Endothelial cell of umbilical vein (primary cell): ENCODE measurements at regions not wholly inside any gene's neighbourhood (a gene's known extent, or its start where the extent isn't known, plus 50 kb on each side); places are given as distances from the start of the nearest gene placed in this dataset.
"Not testable (repeated sequence)": the region's sequence is repeated elsewhere in the genome, so short reads cannot be mapped to it uniquely, and the experiment has no call there.

Experiments used
- BruUV-seq: library from RNA; stranded (reverse); fragments of 400-500 nt; replicated peaks from 2 replicates; lab custom pipeline; 2021; lab: Mats Ljungman, UMichigan
- CTCF ChIA-PET: fragments of 300-600, 350-600 bp; sonication (Branson Sonifier 250); formaldehyde crosslinking; loops from one replicate; lab custom pipeline; 2021; ENCODE audit warnings: antibody characterized with exemption, inconsistent platforms; lab: Charles Lee
- POLR2A ChIA-PET: fragments of 300-600, 350-600 bp; sonication (Branson Sonifier 250); formaldehyde crosslinking; loops from one replicate; lab custom pipeline; 2021; ENCODE audit warnings: antibody characterized with exemption, inconsistent platforms; lab: Charles Lee
- DNase-seq: peaks from one replicate; pipeline ENCODE4 v3.0.0-alpha.2; 2011; ENCODE audit warnings: low read depth, low spot score
- FAIRE-seq: peaks from 2 replicates; lab custom pipeline; 2011; peaks lifted over from hg19 to GRCh38; lab: Jason Lieb, UNC
- H2AFZ ChIP-seq: 2 replicates; pipeline ENCODE4 v1.6.0; 2012; ENCODE audit warnings: low read depth, low read length, control low read depth, inconsistent platforms
- H3K27ac ChIP-seq: 2 replicates; pipeline ENCODE4 v1.5.1; 2011; ENCODE audit warnings: low read depth, mild to moderate bottlenecking, control low read depth, low read length, moderate library complexity; ENCODE audit not compliant: insufficient read depth
- H3K27me3 ChIP-seq, 2 experiments: 2 replicates each; pipeline versions ENCODE4 v1.6.0 to v1.6.1; 2011; ENCODE audit warnings: low read length in 2 of 2, mixed read lengths in 1 of 2; ENCODE audit not compliant: control insufficient read depth in 2 of 2, insufficient read depth in 2 of 2
- H3K36me3 ChIP-seq, 2 experiments: 2 replicates in 1 of 2; 3 replicates in 1 of 2; pipeline ENCODE4 v1.5.1; 2011; ENCODE audit warnings: low read length in 2 of 2, mild to moderate bottlenecking in 1 of 2, moderate library complexity in 1 of 2; ENCODE audit not compliant: control insufficient read depth in 2 of 2, insufficient read depth in 2 of 2; ENCODE audit errors: extremely low read depth in 1 of 2
- H3K4me1 ChIP-seq: 3 replicates; pipeline ENCODE4 v1.5.1; 2011; ENCODE audit warnings: mild to moderate bottlenecking, low read length; ENCODE audit not compliant: control insufficient read depth, insufficient read depth; ENCODE audit errors: extremely low read depth
- H3K4me2 ChIP-seq: 2 replicates; pipeline ENCODE4 v1.6.1; 2011; ENCODE audit warnings: low read length, control low read depth, mixed read lengths; ENCODE audit not compliant: insufficient read depth
- H3K4me3 ChIP-seq, 3 experiments: fragments of 200-600 bp in 1 of 3; sonication (generic), shearing (Covaris generic) in 1 of 3; replicated peaks in 1 of 3; 2 replicates each; pipeline ENCODE4 v1.5.1; 2011 to 2016; ENCODE audit warnings: control low read depth in 3 of 3, low read length in 3 of 3, mild to moderate bottlenecking in 2 of 3, inconsistent platforms in 1 of 3, low read depth in 1 of 3, moderate library complexity in 1 of 3; ENCODE audit not compliant: insufficient read depth in 1 of 3
- H3K79me2 ChIP-seq: 2 replicates; pipeline ENCODE4 v1.6.0; 2012; ENCODE audit warnings: low read length, inconsistent platforms; ENCODE audit not compliant: control insufficient read depth, insufficient read depth
- H3K9ac ChIP-seq: replicated peaks from 2 replicates; pipeline ENCODE3; 2011; ENCODE audit warnings: low read length, control low read depth; ENCODE audit not compliant: insufficient read depth; ENCODE audit errors: extremely low read depth
- H3K9me1 ChIP-seq: replicated peaks from 3 replicates; pipeline ENCODE4 v1.6.0; 2011; ENCODE audit warnings: mild to moderate bottlenecking, low read length; ENCODE audit not compliant: control insufficient read depth, insufficient read depth; ENCODE audit errors: extremely low read depth
- H3K9me3 ChIP-seq: replicated peaks from 2 replicates; pipeline ENCODE4 v1.5.1; 2012; ENCODE audit warnings: low read length, inconsistent platforms; ENCODE audit not compliant: control insufficient read depth, insufficient read depth
- H4K20me1 ChIP-seq: replicated peaks from 2 replicates; pipeline ENCODE3; 2011; ENCODE audit warnings: mild to moderate bottlenecking, low read length; ENCODE audit not compliant: control insufficient read depth, insufficient read depth; ENCODE audit errors: extremely low read depth
- EZH2 ChIP-seq: IDR thresholded peaks from 2 replicates; pipeline ENCODE4 v1.6.1; 2012; ENCODE audit warnings: borderline replicate concordance, low read depth, mild to moderate bottlenecking, moderate library complexity, low read length, inconsistent platforms; ENCODE audit not compliant: severe bottlenecking
- FOS ChIP-seq: IDR thresholded peaks from 2 replicates; pipeline ENCODE4 v1.6.1; 2011; ENCODE audit warnings: mild to moderate bottlenecking, low read length, moderate library complexity, borderline replicate concordance; ENCODE audit not compliant: insufficient read depth
- GATA2 ChIP-seq: IDR thresholded peaks from 2 replicates; pipeline ENCODE4 v1.7.0; 2011; ENCODE audit warnings: low read depth, mild to moderate bottlenecking, moderate library complexity, mixed read lengths, low read length; ENCODE audit not compliant: insufficient read length, insufficient read depth
- JUN ChIP-seq: IDR thresholded peaks from 2 replicates; pipeline ENCODE4 v1.6.1; 2011; ENCODE audit warnings: borderline replicate concordance, low read depth; ENCODE audit not compliant: insufficient read length, insufficient read depth
- MYC ChIP-seq: IDR thresholded peaks from one replicate; pipeline ENCODE4 v1.6.1; 2011; ENCODE audit warnings: mild to moderate bottlenecking, low read depth, low read length
- POLR2A ChIP-seq: IDR thresholded peaks from 2 replicates; pipeline ENCODE4 v1.6.1; 2012; ENCODE audit warnings: low read depth, mild to moderate bottlenecking, control low read depth, low read length
- POLR2AphosphoS5 ChIP-seq: IDR thresholded peaks from 2 replicates; pipeline ENCODE4 v1.6.1; 2012; ENCODE audit warnings: low read depth, mild to moderate bottlenecking, control low read depth, low read length, moderate library complexity; ENCODE audit not compliant: insufficient read depth
- dilution Hi-C: fragments of 300-500 bp; cut with MboI; formaldehyde crosslinking; loops from one replicate; pipeline ENCODE4 v1.15.0; 2019; ENCODE audit warnings: low sequenced_read_pairs; ENCODE audit not compliant: extremely low pct_ligation_motif_present
- intact Hi-C: fragments of 100-400 bp; cut with micrococcal nuclease; formaldehyde crosslinking; loops from one replicate; pipeline ENCODE4 v1.10.0; 2022
- TF ChIP-seq, protein P1 (sequence below), 2 donors: IDR thresholded peaks; 1 replicate in 1 of 2; 2 replicates in 1 of 2; pipeline ENCODE4 v1.5.1; 2011; ENCODE audit warnings: low read length in 2 of 2, mild to moderate bottlenecking in 2 of 2, moderate library complexity in 2 of 2, control low read depth in 1 of 2, inconsistent platforms in 1 of 2, low read depth in 1 of 2; ENCODE audit not compliant: insufficient read depth in 1 of 2; ENCODE audit errors: extremely low read depth in 1 of 2
- TF ChIP-seq, protein P2 (sequence below): IDR thresholded peaks from 2 replicates; pipeline ENCODE4 v1.6.1; 2011; ENCODE audit not compliant: insufficient read depth, insufficient read length

DNA sequence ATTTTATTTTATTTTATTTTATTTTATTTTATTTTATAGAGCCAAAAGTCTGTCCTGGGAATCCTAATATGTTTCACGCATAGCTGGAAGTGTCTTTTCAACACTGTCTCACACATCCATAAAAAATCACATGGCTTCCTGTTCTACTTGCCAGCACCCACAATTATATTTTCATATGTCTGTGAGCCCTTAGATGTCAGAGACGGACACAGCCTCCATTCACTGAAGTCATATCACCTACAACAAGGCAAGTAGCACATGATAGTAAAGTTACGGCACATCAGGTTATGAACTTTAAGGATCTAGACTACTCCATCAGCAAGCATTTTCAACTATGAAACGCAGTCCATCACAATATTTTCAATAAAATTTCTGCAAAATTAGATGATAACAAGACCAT, 168.4 kb downstream of the ZIC4 start:
- Histone ChIP-seq H3K4me1 (no peaks in the 10 kb centered on the region), H3K27ac (no peak overlapping the region), H4K20me1 (no peaks in the 10 kb centered on the region), H3K4me3 (no peak overlapping the region), H3K36me3 (no peaks in the 10 kb centered on the region), H3K9me1 (no peaks in the 10 kb centered on the region), H3K27me3 (peaks cover 0 to 6% of the 10 kb centered on the region in 2 experiments), H3K4me2 (no peak overlapping the region), H3K9ac (no peak overlapping the region), H2AFZ (no peak overlapping the region), H3K79me2 (no peaks in the 10 kb centered on the region), H3K9me3 (no peaks in the 10 kb centered on the region)
- ChIA-PET CTCF (interaction anchor here (1.0 kb wide), 1 partner anchor 19 kb away, joined by 3 read pairs; no protein-coding TSS in a partner anchor), POLR2A (no interaction called here)
- dilution Hi-C loops: no loop called here
- TF ChIP-seq POLR2AphosphoS5: no peak
- no peak for TF ChIP-seq JUN
- TF ChIP-seq EZH2: no peak
- TF ChIP-seq MYC: no peak
- TF ChIP-seq GATA2: no peak
- TF ChIP-seq POLR2A: no peak
- TF ChIP-seq, protein P1, sequence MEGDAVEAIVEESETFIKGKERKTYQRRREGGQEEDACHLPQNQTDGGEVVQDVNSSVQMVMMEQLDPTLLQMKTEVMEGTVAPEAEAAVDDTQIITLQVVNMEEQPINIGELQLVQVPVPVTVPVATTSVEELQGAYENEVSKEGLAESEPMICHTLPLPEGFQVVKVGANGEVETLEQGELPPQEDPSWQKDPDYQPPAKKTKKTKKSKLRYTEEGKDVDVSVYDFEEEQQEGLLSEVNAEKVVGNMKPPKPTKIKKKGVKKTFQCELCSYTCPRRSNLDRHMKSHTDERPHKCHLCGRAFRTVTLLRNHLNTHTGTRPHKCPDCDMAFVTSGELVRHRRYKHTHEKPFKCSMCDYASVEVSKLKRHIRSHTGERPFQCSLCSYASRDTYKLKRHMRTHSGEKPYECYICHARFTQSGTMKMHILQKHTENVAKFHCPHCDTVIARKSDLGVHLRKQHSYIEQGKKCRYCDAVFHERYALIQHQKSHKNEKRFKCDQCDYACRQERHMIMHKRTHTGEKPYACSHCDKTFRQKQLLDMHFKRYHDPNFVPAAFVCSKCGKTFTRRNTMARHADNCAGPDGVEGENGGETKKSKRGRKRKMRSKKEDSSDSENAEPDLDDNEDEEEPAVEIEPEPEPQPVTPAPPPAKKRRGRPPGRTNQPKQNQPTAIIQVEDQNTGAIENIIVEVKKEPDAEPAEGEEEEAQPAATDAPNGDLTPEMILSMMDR (IDR thresholded peaks at IDR 0.05; ENCODE audit: extremely low read depth in 1 of 2, insufficient read depth in 1 of 2, low read depth in 1 of 2, low read length in 2 of 2): no peak
- TF ChIP-seq, protein P2, sequence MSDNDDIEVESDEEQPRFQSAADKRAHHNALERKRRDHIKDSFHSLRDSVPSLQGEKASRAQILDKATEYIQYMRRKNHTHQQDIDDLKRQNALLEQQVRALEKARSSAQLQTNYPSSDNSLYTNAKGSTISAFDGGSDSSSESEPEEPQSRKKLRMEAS: no peak
- TF ChIP-seq FOS: no peak
- DNase-seq: no peak
- no peak for FAIRE-seq
- intact Hi-C loops: no loop called here
- BruUV-seq: no TSS peak

DNA sequence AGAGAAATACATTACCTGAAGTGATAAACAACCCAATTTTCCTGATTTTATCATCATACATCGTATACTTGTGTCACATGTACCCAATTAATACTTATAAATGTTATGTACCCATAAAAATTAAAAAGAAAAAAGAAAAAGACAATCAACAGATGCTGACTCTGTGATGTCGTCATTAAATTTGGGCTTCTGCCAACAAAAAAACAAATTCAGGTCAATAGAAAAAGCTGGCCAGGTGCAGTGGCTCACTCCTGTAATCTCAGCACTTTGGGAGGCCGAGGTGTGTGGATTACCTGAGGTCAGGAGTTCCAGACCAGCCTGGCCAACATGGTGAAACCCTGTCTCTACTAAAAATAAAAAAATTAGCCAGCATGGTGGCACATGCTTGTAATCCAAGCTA, 174.4 kb downstream of the ZIC4 start:
- H3K4me3 ChIP-seq, DNase-seq, H3K36me3 ChIP-seq, H3K9ac ChIP-seq, H3K4me2 ChIP-seq, H3K79me2 ChIP-seq, H3K27me3 ChIP-seq, FAIRE-seq, BruUV-seq, H3K9me1 ChIP-seq, H3K4me1 ChIP-seq, H2AFZ ChIP-seq, H3K9me3 ChIP-seq, H3K27ac ChIP-seq, POLR2A ChIA-PET, H4K20me1 ChIP-seq, CTCF ChIA-PET, intact Hi-C loops, dilution Hi-C loops: not testable (repeated sequence)
